Keratinocyte (primary cell): ENCODE measurements at regions not wholly inside any gene's neighbourhood (a gene's known extent, or its start where the extent isn't known, plus 50 kb on each side); places are given as distances from the start of the nearest gene placed in this dataset.

Source experiments
- DNase-seq: peaks from one replicate; pipeline ENCODE4 v3.0.0-alpha.2; 2011; ENCODE audit warnings: low read depth, missing footprints, low spot score
- FAIRE-seq: peaks from 2 replicates; lab custom pipeline; 2011; peaks lifted over from hg19 to GRCh38; lab: Jason Lieb, UNC
- H2AFZ ChIP-seq: 2 replicates; pipeline ENCODE4 v1.6.0; 2012; ENCODE audit warnings: low read length, control low read depth, inconsistent platforms; ENCODE audit not compliant: control insufficient read depth
- H3K27ac ChIP-seq: 2 replicates; pipeline ENCODE4 v1.5.1; 2011; ENCODE audit warnings: low read length; ENCODE audit not compliant: control insufficient read depth, insufficient read depth
- H3K27me3 ChIP-seq: 3 replicates; pipeline ENCODE4 v1.6.0; 2011; ENCODE audit warnings: low read length; ENCODE audit not compliant: control insufficient read depth, insufficient read depth; ENCODE audit errors: extremely low read depth
- H3K36me3 ChIP-seq, 2 experiments: 2 replicates in 1 of 2; 3 replicates in 1 of 2; pipeline ENCODE4 v1.5.1; 2011; ENCODE audit warnings: low read length in 2 of 2, mild to moderate bottlenecking in 1 of 2; ENCODE audit not compliant: control insufficient read depth in 2 of 2, insufficient read depth in 2 of 2; ENCODE audit errors: extremely low read depth in 1 of 2
- H3K4me1 ChIP-seq: 3 replicates; pipeline ENCODE4 v1.5.1; 2011; ENCODE audit warnings: low read length; ENCODE audit not compliant: control insufficient read depth, insufficient read depth; ENCODE audit errors: extremely low read depth
- H3K4me2 ChIP-seq: 3 replicates; pipeline ENCODE4 v1.6.0; 2011; ENCODE audit warnings: low read depth, low read length; ENCODE audit not compliant: control insufficient read depth, insufficient read depth; ENCODE audit errors: extremely low read depth
- H3K4me3 ChIP-seq, 3 experiments: fragments of 200-600 bp in 1 of 3; sonication (generic) in 1 of 3; 2 replicates in 2 of 3; 3 replicates in 1 of 3; pipeline ENCODE4 v1.5.1; 2011 to 2016; ENCODE audit warnings: low read length in 3 of 3, mild to moderate bottlenecking in 3 of 3, control low read depth in 2 of 3, inconsistent platforms in 1 of 3, low read depth in 1 of 3, mixed read lengths in 1 of 3, mixed run types in 1 of 3, moderate library complexity in 1 of 3; ENCODE audit not compliant: control insufficient read depth in 2 of 3, insufficient read depth in 2 of 3; ENCODE audit errors: extremely low read depth in 1 of 3
- H3K79me2 ChIP-seq: 2 replicates; pipeline ENCODE4 v1.6.0; 2012; ENCODE audit warnings: low read length; ENCODE audit not compliant: control insufficient read depth, insufficient read depth
- H3K9ac ChIP-seq: 3 replicates; pipeline ENCODE4 v1.6.0; 2011; ENCODE audit warnings: low read length; ENCODE audit not compliant: control insufficient read depth, insufficient read depth; ENCODE audit errors: extremely low read depth
- H3K9me1 ChIP-seq: 3 replicates; pipeline ENCODE4 v1.6.0; 2011; ENCODE audit warnings: low read length; ENCODE audit not compliant: control insufficient read depth, insufficient read depth; ENCODE audit errors: extremely low read depth
- H3K9me3 ChIP-seq: 2 replicates; pipeline ENCODE4 v1.5.1; 2012; ENCODE audit warnings: low read depth, low read length; ENCODE audit not compliant: control insufficient read depth
- H4K20me1 ChIP-seq: 3 replicates; pipeline ENCODE4 v1.6.0; 2011; ENCODE audit warnings: low read length; ENCODE audit not compliant: control insufficient read depth, insufficient read depth; ENCODE audit errors: extremely low read depth
- EZH2 ChIP-seq: IDR thresholded peaks from one replicate; pipeline ENCODE4 v1.6.1; 2012; ENCODE audit warnings: inconsistent platforms, mild to moderate bottlenecking, low read length, moderate library complexity
- dilution Hi-C: fragments of 300-500 bp; cut with MboI; formaldehyde crosslinking; loops from one replicate; pipeline ENCODE4 v1.7.0; 2020; ENCODE audit warnings: low sequenced_read_pairs; ENCODE audit not compliant: extremely low pct_ligation_motif_present
- TF ChIP-seq, protein P1 (sequence below), 3 experiments: IDR thresholded peaks in 1 of 3; conservative IDR thresholded peaks in 1 of 3; optimal IDR thresholded peaks in 1 of 3; 2 replicates in 2 of 3; 3 replicates in 1 of 3; pipeline versions ENCODE3 to v1.5.1; 2011; ENCODE audit warnings: low read length in 3 of 3, mild to moderate bottlenecking in 3 of 3, moderate library complexity in 2 of 3, control low read depth in 1 of 3, inconsistent platforms in 1 of 3; ENCODE audit not compliant: insufficient read depth in 2 of 3; ENCODE audit errors: extremely low read depth in 1 of 3

DNA sequence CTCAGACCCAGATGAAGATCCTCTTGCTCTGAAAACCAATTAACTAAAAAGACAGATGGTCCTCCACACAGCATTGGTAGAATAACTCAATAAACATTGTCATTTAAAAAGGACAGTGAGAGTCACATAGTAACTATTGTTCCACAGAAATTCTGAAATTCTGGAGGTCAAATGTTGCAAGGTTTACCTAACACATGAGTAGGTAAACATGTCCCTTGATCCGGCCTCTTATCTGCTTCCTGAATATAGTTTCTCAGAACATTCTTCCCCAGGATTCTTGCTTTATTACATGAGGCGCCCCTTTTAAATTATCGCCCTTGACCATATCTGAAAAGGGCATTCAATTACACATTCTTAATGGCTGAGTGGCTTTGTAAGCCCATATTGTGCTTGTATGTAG is 270.7 kb downstream of the SEMA3D start:
- no peak overlapping the region for H3K4me2 ChIP-seq
- DNase-seq: no peak
- H4K20me1 ChIP-seq: no peaks in the 10 kb centered on the region
- H3K27me3 ChIP-seq: no peaks in the 10 kb centered on the region
- no peaks in the 10 kb centered on the region for H3K9me3 ChIP-seq
- no peak overlapping the region for H3K4me3 ChIP-seq
- H3K36me3 ChIP-seq: no peaks in the 10 kb centered on the region
- peaks cover 3% of the 10 kb centered on the region for H3K4me1 ChIP-seq
- no peak overlapping the region for H3K9ac ChIP-seq
- H3K9me1 ChIP-seq: no peaks in the 10 kb centered on the region
- no peaks in the 10 kb centered on the region for H3K79me2 ChIP-seq
- FAIRE-seq: no peak
- dilution Hi-C loops: no loop called here
- no peak overlapping the region for H2AFZ ChIP-seq
- TF ChIP-seq EZH2: no peak
- TF ChIP-seq, protein P1, sequence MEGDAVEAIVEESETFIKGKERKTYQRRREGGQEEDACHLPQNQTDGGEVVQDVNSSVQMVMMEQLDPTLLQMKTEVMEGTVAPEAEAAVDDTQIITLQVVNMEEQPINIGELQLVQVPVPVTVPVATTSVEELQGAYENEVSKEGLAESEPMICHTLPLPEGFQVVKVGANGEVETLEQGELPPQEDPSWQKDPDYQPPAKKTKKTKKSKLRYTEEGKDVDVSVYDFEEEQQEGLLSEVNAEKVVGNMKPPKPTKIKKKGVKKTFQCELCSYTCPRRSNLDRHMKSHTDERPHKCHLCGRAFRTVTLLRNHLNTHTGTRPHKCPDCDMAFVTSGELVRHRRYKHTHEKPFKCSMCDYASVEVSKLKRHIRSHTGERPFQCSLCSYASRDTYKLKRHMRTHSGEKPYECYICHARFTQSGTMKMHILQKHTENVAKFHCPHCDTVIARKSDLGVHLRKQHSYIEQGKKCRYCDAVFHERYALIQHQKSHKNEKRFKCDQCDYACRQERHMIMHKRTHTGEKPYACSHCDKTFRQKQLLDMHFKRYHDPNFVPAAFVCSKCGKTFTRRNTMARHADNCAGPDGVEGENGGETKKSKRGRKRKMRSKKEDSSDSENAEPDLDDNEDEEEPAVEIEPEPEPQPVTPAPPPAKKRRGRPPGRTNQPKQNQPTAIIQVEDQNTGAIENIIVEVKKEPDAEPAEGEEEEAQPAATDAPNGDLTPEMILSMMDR (optimal IDR thresholded peaks at IDR 0.05 in 1 of 3, IDR thresholded peaks at IDR 0.05 in 1 of 3, conservative IDR thresholded peaks at IDR 0.05 in 1 of 3; ENCODE audit: extremely low read depth in 1 of 3, insufficient read depth in 2 of 3, low read length in 3 of 3): no peak
- H3K27ac ChIP-seq: no peak overlapping the region

DNA sequence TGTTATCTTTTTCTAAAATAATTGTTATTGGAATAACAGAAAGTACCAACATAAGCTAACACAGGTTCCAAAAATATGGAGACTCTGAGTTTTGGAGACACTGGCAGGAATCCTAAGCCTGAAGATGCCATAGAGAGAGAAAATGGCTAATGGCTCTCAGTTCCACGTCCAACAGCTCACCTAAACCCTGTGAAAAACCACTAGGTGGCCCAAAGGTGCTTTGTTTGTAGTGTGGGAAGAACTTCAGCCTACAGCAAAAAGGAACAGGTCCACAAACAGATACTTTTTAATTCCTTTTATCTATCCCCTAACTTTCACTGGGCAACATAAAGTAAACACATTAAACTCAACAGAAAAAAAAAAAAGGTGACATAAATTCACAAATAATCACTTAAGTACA is 272.3 kb downstream of the SEMA3D start:
- H3K4me1 ChIP-seq: peaks cover 3% of the 10 kb centered on the region
- H3K4me3 ChIP-seq: no peak overlapping the region
- no peak overlapping the region for H3K27ac ChIP-seq
- dilution Hi-C loops: no loop called here
- FAIRE-seq (no peak), DNase-seq (no peak)
- H3K79me2 ChIP-seq: no peaks in the 10 kb centered on the region
- H3K9ac ChIP-seq: no peak overlapping the region
- no peak overlapping the region for H3K4me2 ChIP-seq
- no peak overlapping the region for H2AFZ ChIP-seq
- H3K27me3 ChIP-seq: no peaks in the 10 kb centered on the region
- H3K9me1 ChIP-seq: no peaks in the 10 kb centered on the region
- H3K36me3 ChIP-seq: no peaks in the 10 kb centered on the region
- H3K9me3 ChIP-seq: no peaks in the 10 kb centered on the region
- H4K20me1 ChIP-seq: no peaks in the 10 kb centered on the region
- TF ChIP-seq, protein P1 (optimal IDR thresholded peaks at IDR 0.05 in 1 of 3, IDR thresholded peaks at IDR 0.05 in 1 of 3, conservative IDR thresholded peaks at IDR 0.05 in 1 of 3; ENCODE audit: extremely low read depth in 1 of 3, insufficient read depth in 2 of 3, low read length in 3 of 3): peak in 2 of 3 experiments; percentile 31 to 32
- TF ChIP-seq EZH2: no peak
